ENCODE measurements at regions not wholly inside any gene's neighbourhood (a gene's known extent, or its start where the extent isn't known, plus 50 kb on each side); places are given as distances from the start of the nearest gene placed in this dataset.

- TF ChIP-seq CTCF (IDR thresholded peaks at IDR 0.05 in 2 of 3, conservative IDR thresholded peaks at IDR 0.05 in 1 of 3; ENCODE audit: insufficient read depth in 2 of 3, low read depth in 1 of 3, low read length in 3 of 3), result no peak
- no peak for TF ChIP-seq EZH2 (IDR thresholded peaks at IDR 0.05; ENCODE audit: borderline replicate concordance, low read depth, low read length)
- TF ChIP-seq POU5F1 (IDR thresholded peaks at IDR 0.05; ENCODE audit: borderline replicate concordance, low read depth, low read length, partially characterized antibody), result no peak
- no peak for TF ChIP-seq ATF3 (IDR thresholded peaks at IDR 0.05)
- TF ChIP-seq ATF3 (CRISPR knock-in tag; conservative IDR thresholded peaks at IDR 0.05), result no peak
- no peak for TF ChIP-seq PBX2 (CRISPR knock-in tag; IDR thresholded peaks at IDR 0.05; ENCODE audit: low read depth)
- no peak for TF ChIP-seq PBX2 (tag; conservative IDR thresholded peaks at IDR 0.05; ENCODE audit: low read depth)
- TF ChIP-seq CBX8 (IDR thresholded peaks at IDR 0.05; ENCODE audit: borderline replicate concordance, extremely low read depth, low read depth, low read length, poor library complexity, severe bottlenecking), result no peak
- TF ChIP-seq SMAD2 (IDR thresholded peaks at IDR 0.05; ENCODE audit: low read depth, low read length), result no peak
These were observed 218.0 kb upstream of the CDIN1 start for GRCh38 chr15:36361351-36361870.
